ENCODE measurements at regions not wholly inside any gene's neighbourhood (a gene's known extent, or its start where the extent isn't known, plus 50 kb on each side); places are given as distances from the start of the nearest gene placed in this dataset.

- TF ChIP-seq ZBTB7A (IDR thresholded peaks at IDR 0.05; ENCODE audit: low read depth) (no peak), YY1 (IDR thresholded peaks at IDR 0.05; ENCODE audit: low read depth) (no peak)
These were observed 408.2 kb upstream of the PITX2 start for GRCh38 chr4:111031001-111031579.

Measured in Ishikawa (cell line).